HG02852 (cell line): ENCODE measurements at regions not wholly inside any gene's neighbourhood (a gene's known extent, or its start where the extent isn't known, plus 50 kb on each side); places are given as distances from the start of the nearest gene placed in this dataset.
"Not testable (repeated sequence)": the region's sequence is repeated elsewhere in the genome, so short reads cannot be mapped to it uniquely, and the experiment has no call there.

Source experiments
- ATAC-seq: cut with Tn5 transposase; IDR thresholded peaks from one replicate; pipeline ENCODE4 v1.9.1; 2021; ENCODE audit warnings: mild to moderate bottlenecking, moderate library complexity; ENCODE audit not compliant: unreplicated experiment

DNA sequence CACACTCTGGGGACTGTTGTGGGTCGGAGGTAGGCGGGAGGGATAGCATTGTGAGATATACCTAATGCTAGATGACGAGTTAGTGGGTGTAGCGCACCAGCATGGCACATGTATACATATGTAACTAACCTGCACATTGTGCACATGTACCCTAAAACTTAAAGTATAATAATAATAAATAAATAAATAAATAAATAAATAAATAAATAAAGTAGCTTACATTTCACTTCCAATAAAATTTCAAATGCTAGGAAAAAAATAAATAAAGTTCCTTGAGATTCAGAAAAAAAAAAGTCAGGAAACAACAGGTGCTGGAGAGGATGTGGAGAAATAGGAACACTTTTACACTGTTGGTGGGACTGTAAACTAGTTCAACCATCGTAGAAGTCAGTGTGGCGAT, 353.5 kb upstream of the UBE2E2 start:
- ATAC-seq, result not testable (repeated sequence)

DNA sequence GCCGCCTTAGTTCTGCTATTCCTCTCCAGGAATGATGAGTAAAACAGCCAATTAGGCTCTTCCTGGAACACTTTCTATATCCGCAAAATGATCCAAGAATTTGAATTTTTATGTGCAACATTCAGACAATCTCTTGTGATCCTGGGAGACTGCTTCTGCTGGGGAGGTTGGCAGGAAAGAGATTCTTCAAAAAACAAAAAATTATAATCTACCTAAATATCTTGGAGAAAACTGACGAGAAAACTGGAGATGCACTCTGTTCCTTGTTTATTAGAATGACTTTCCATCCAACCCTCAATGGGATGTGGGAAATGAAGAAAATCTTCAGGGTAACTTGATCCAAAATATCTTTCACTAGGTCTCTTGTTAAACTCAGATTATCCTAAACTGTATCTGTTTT, 346.3 kb upstream of the UBE2E2 start:
- no peak for ATAC-seq

DNA sequence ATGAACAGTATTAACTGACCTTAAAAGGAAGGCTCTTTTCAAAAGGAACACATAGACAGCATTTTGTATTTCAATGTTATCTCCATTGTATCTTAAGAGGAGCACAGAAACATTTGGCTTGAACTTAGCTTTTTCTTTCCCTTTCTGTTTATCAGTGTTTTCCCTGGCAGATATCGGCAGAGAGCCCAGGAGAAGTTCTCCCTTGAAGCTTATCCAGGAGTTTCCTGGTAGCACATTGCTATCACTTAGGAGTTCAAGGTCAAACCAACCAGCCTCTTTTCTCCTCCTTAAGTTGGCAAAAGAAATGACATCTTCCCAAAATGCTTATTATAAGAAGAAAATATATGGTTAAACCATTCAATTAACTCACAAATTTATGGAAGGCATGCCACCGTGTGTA, 344.6 kb upstream of the UBE2E2 start:
- no peak for ATAC-seq

DNA sequence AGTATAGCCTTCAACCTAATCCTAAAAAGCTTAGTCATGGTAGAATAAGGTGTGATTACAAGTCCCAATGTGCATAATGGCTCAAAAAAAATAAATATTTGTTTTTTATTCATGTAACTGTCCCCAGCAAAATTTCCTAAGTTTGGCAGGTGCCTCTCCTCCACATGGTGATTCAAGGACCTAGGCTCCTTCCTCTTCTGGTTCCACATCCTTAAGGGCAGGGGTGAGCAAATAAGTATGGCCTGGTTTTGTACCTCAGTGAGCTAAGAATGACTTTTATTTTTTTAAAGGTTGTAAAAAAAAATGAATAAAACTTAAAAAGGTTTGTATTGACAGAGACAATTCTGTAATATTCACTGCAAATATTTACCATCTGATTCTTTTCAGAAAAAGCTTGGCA, 343.5 kb upstream of the UBE2E2 start:
- no peak for ATAC-seq

DNA sequence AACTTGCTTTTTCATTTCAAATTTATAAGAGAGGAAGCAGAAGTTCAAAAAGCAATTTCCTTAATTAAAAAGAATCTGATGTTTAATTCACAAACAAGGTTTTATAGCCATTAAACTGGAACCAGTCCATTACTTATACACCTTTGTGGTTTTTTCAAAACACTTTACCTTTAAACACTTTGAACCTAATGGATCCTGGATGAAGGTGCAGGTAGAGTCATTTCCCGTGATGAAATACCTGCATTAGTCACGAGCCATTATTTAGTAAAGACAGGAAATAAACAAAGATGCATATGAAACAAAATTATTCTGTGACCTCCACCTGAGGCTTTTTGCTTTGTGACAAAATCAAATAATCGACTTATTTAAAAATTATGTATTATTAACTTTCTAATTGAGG, 341.7 kb upstream of the UBE2E2 start:
- no peak for ATAC-seq

DNA sequence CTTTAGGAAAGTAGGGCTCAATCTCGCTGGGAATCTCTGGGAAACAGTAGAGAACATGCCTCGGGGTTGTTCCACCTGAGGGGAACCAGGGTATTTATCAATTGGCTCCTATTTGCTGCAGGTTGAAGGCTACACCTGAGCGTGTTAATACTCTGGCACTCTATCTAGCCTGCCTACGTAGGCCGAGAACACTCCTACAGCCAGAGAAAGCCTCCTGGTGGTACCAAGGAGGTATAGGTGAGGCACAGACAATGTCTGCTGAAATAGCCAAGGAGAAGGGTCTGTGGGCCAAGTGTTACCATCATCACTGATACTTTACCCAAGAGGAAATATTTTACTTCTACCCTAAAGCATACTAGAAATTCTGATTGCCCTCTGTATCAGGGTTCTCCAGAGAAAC, 341.0 kb upstream of the UBE2E2 start:
- no peak for ATAC-seq

DNA sequence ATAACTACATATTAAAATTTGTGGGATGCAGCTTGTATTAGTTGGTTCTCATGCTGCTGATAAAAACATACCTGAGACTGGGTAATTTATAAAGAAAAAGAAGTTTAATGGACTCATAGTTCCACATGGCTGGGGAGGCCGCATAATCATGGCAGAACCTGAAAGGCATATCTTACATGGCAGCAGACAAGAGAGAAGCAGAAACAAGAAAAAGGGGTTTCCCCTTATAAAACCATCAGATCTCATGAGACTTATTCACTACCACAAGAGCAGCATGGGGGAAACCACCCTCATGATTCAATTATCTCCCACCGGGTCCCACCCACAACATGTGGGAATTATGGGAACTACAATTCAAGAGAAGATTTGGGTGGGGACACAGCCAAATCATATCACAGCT, 320.3 kb upstream of the UBE2E2 start:
- ATAC-seq, result not testable (repeated sequence)

DNA sequence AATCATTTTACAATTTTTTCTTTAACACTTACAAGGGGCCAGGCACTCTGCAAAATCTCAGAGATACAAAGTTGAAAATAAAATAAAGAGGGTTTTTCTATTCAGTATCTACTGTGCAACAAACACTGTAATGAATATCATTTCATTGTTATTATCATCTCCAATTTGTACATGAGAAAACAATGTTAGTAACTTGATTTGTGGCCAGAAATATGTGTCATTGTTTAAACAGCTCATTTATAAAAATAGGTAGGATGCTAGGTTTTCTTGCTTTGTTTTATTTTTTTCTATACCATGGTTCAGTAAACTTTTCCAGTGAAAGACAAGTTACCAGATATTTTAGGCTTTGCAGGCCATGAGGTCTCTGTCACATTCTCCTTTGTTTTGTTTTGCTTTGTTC, 318.1 kb upstream of the UBE2E2 start:
- ATAC-seq, result no peak

DNA sequence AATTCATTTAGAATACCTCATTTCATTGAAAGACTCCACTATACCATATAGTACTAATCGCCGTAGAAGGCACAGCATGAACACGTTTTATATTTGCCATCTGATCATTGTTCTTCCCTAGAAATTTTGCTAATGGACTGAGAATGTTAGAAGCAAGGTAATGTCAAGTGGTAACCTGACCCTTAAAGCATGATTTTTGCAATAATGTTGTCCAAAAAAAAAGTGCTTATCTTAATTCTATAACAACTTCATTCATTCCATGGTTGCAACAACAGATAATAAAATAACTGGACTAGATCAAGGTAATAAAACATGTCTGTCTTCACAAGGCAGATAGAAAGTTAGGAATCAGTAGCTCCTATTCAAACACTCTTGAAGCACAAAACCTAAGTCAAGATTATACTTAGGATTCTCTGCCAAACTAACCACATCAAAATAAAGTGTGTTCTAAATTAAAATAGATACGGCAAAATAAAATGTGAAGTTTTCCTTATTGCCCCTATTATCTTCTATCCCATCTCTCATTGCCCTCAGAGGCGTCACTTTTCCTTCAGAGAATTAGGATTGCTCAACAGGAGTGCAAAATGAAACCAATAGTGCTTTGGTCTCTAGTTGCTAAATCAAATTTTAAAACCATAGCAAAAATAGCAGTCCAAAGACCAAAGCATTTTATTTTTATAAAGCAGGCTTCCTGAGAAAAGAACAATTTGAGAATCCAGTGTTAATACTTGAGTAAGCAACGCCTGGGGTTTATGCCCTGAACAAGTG, 317.4 kb upstream of the UBE2E2 start:
- no peak for ATAC-seq

DNA sequence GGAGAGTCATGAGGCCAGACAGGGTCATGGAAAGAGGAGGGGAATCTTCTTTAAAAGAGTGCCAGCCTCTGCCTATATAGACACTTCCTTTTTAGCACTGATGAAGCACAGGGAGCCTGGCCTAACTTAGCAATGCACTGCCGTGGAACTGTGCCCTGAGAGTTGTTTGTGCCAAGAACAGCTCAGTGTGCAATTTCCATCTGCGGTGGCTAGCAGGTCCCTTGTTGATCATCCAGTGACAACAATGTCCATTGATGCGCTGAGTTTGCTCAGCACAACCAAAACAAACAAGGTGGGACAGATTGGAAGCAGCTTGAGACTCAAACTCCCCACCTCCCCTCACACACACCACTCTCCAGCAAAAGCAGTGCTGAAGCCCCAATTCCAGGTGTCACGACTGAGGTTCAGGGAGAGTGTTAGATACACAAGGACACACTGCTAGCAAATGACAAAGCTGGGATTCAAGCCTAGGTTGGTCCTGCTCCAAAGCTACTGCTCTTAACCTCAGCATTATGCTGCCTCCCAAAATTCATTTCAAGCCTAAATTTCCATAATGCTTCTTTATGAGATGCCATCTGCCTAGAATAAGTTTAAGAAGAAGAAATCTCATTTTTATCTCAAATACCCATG, 316.6 kb upstream of the UBE2E2 start:
- no peak for ATAC-seq

DNA sequence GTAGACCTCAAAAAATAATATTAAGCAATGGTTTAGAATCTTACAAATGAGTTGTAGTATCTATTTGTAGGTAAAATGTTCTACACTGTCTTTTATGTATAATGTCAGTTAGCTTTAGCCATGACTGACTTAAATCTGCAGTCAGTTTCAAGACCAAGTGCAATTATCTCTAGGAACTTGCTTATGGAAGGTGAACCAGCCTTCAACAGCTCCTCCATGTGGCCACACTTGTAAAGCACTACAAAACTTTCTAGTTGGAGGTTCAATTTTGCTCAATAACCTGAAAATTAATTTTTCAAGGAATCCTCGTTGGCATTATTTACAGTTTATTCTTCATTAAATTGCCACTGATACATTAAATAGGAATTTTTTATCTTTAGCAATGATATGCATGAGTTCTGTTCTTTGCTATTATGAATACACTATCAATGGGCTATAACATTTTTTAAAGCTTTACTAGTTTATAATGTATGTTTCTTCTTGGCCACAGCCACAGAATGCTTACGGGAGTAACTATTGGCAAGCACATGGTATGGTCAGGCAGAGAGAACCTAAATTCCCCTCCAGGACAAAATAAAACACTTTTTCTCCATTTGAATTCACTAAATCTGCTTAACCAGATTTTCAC, 315.3 kb upstream of the UBE2E2 start:
- ATAC-seq, result no peak

DNA sequence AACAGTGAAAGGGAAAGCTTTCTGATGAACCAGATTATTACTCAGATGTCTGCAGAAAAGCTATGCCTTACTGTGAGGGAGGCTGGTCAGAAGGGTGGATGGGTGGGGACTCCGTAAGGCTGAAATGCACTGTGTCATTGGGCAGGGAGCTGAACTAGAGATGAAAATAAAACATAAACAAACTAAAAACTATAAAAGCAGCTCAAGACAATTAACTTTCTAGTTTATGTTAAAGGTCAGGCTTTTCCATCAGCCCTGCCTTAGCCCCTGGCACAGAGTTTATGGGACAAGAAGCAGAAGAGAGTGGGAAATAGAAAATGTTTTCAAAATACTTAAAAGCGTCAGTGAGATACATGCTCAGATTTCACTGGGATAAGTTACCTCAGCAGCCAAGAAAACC, 310.0 kb upstream of the UBE2E2 start:
- ATAC-seq, result no peak

DNA sequence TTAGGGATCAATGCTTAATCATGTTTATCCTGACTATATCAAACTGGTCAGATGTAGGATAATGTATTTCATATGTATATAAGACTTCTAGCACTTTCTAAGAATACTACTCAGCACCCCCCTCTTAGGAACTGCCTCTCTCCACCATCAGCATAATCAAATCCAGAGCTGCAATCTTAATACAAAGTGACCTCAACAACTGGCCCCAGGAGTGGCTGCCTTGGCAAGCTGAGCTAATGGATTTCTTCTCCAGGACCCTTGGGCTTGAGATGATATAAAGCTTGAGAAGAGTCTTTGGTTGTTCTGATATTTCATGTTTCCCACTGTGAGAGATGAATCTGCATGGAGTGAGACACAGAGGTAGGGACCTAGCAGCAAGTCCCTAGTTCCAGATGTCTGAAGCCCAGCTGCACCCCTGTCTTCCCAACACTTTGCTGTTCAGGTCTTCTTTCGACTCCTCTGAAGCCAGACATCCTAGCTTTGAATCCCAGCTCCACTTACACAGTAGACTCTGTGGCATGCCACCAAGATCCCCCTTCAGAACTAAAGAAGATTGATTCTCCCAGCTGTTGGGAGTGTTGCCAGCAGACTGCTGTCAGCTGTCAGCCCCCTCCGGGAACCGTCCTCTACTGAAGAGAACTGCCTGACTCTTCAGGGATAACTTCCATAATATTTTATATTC, 309.3 kb upstream of the UBE2E2 start:
- ATAC-seq, result no peak

DNA sequence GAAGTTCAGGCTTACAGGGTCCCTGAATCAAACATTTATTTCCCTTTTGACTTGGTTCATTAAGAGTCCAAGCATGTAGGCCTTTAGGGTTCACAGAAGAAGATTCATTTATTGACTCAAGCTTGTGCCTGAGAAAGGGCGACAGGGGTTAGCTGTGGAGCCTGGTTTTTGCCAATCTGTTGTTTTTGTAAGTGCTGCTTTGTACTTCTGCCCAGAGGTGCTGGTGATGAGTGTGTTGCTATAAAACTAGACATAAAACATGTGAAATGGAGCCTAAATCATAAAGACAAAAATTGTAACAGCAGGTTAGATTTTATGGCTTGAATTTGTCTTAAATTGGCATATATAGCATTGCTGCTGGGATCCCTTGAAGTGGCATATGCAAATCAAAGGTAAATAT, 308.3 kb upstream of the UBE2E2 start:
- ATAC-seq, result no peak

DNA sequence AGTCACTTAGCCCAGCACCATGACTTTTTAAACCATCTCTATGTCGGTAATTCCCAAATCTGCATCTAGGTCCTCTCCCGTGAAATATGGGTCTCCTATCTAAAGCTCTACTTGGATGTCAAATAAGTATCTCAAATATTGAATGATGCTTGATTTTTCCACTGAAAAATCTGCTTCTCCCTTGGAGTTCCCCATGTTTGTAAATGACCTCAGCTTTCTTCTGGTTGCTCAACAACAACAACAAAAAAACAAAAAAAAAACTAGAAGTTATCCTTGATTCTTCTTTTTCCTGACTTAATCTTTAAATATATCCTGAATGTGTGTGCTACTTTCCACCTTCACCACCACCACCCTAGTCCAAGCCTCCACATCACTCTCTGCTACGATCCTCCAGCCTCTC, 307.5 kb upstream of the UBE2E2 start:
- no peak for ATAC-seq

DNA sequence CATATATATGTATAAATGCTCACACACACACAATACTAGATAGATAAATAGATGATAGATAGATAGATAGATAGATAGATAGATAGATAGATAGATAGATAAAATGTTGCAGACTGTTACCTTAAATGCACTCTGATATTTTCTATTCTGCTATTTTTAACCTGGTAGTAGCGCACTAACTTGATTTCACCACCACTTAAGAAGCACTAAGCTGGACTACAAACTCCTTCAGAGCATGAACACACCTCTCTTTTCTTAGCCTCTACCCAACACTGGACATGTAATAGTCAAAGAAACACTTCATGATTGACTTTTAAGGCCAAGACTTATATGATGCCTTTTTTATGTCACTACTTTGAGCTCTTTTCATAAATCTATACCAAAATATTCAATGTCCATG, 304.6 kb upstream of the UBE2E2 start:
- no peak for ATAC-seq

DNA sequence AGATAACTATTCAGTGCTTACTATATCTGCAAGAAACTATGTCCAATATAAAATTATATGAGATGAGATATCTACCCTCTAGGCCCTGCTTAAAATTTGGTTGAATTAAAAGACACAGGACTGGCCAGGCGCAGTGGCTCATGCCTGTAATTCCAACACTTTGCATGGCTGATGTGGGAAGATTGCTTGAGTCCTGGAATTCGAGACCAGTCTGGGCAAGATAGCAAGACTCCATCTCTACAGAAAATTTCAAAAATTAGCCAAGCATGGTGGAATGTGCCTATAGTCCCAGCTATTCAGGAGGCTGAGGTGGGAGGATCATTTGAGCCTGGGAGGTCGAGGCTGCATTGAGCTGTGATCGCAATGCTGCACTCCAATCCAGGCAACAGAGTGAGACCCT, 303.7 kb upstream of the UBE2E2 start:
- ATAC-seq, result no peak

DNA sequence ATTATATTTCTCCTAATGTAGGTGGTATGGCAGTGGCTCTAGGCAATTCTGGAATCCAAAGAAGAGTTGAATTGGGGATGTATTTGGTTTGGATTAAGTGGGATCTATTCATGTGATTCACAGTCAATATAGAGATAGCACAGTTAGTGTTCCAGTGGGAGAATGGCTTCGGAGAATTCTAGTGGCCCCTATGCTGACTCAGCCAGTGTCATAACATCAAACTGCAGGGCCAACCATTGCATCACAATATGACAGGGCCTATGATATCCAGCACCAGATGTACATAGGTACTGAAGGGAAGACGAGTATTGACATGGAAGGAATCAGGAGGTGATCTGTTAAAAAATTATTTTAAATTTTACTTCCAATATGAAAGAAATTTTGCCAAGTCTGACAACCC, 302.8 kb upstream of the UBE2E2 start:
- no peak for ATAC-seq

DNA sequence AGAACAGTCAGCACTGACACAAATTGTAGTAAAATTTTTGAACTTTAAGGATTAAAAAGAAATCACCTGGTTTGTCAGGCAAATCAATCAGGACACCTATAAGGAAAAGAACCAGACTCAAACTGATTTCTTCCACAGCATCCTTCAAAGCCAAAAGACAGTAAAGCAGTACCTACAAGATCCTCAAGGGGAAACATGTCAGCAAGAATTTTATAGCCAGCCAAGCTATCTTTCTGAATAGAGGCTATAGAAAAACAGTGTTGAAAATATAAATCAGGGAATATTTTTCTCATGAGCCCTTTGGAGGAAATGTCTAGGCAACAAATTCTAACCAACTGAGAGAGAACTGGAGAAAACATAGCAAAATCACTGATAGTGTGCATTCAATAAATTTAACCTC, 301.4 kb upstream of the UBE2E2 start:
- ATAC-seq, result no peak

DNA sequence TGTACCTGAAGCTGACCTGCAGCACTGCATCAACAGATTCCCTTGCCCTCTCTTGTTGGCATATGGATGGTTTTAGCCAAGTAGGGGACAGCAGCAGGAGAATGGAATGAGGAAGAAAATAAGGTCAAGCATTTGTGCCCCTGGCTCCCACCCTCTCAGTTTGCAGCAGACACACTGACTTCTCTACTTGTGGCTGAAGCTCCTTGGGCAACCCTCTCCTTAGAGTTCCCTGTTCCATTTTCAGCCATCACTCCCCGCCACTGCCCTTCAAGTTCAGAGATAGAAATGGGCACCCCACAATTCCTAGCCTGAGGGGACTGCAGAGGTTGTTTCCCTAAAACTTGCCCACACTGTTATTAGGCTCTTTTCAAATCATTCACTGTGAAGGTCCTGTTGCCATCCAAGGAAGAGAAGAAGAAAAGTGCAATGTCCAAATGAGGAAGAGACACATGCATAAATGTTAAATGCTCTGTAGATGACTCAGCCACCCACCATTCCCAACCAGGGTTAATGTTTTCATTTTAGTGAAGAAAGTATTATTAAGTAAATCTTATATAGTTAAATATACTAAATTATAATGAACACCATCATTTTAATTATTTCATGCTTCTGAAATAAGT, 295.9 kb upstream of the UBE2E2 start:
- ATAC-seq, result no peak

DNA sequence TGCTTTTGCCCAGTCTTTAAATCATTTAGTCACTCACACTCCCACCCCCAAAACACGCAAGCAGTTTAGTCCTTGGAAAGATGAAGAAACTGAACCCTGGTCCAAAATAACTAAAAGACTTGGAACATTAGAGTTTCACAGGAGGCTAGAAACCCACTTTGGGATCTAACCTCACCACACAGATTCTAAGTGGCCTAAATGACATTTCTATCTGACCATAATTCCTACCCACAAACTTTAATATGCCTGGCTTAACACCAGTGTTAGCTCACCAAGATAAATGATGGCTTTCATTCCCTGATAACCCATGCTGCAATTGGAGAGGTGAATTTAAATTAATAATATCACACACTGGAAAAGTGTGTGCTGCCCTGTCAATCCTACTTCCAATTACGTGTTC, 295.3 kb upstream of the UBE2E2 start:
- no peak for ATAC-seq
